HEK293T (cell line): ENCODE measurements at regions not wholly inside any gene's neighbourhood (a gene's known extent, or its start where the extent isn't known, plus 50 kb on each side); places are given as distances from the start of the nearest gene placed in this dataset.

Experiments used
- ARNT ChIP-seq: fragments of 450-650 bp; IDR thresholded peaks from 2 replicates; pipeline ENCODE4 v1.6.1; 2017; ENCODE audit warnings: mild to moderate bottlenecking
- BHLHE40 ChIP-seq: fragments of 450-650 bp; IDR thresholded peaks from 2 replicates; pipeline ENCODE4 v1.6.1; 2016; ENCODE audit warnings: mild to moderate bottlenecking, moderate library complexity, borderline replicate concordance
- CTBP1 ChIP-seq: fragments of 450-650 bp; IDR thresholded peaks from 2 replicates; pipeline ENCODE4 v1.6.1; 2016; ENCODE audit warnings: borderline replicate concordance
- ELF4 ChIP-seq: fragments of 450-650 bp; IDR thresholded peaks from 2 replicates; pipeline ENCODE4 v1.6.1; 2017; ENCODE audit warnings: antibody characterized with exemption
- FOXM1 ChIP-seq: fragments of 450-650 bp; IDR thresholded peaks from 2 replicates; pipeline ENCODE4 v1.6.1; 2017; ENCODE audit warnings: mild to moderate bottlenecking, borderline replicate concordance
- HDGF ChIP-seq: fragments of 450-650 bp; IDR thresholded peaks from 2 replicates; pipeline ENCODE4 v1.6.1; 2017; ENCODE audit warnings: antibody characterized with exemption, borderline replicate concordance
- LEF1 ChIP-seq: fragments of 450-650 bp; IDR thresholded peaks from 2 replicates; pipeline ENCODE4 v1.6.1; 2017; ENCODE audit warnings: mild to moderate bottlenecking, borderline replicate concordance
- PKNOX1 ChIP-seq: fragments of 450-650 bp; IDR thresholded peaks from 2 replicates; pipeline ENCODE4 v1.6.1; 2016
- SP1 ChIP-seq: fragments of 450-650 bp; IDR thresholded peaks from 2 replicates; pipeline ENCODE4 v1.6.1; 2017
- SUZ12 ChIP-seq: fragments of 450-650 bp; IDR thresholded peaks from 2 replicates; pipeline ENCODE4 v1.6.1; 2016; ENCODE audit warnings: mild to moderate bottlenecking
- TARDBP ChIP-seq: fragments of 450-650 bp; IDR thresholded peaks from 2 replicates; pipeline ENCODE4 v1.6.1; 2016
- ZNF384 ChIP-seq: fragments of 450-650 bp; IDR thresholded peaks from 2 replicates; pipeline ENCODE4 v1.6.1; 2016

- no peak for TF ChIP-seq PKNOX1
- no peak for TF ChIP-seq SP1
- no peak for TF ChIP-seq BHLHE40
- TF ChIP-seq ZNF384: no peak
- no peak for TF ChIP-seq FOXM1
- TF ChIP-seq LEF1: no peak
- TF ChIP-seq SUZ12: no peak
- no peak for TF ChIP-seq CTBP1
- no peak for TF ChIP-seq ELF4
- no peak for TF ChIP-seq ARNT
- TF ChIP-seq HDGF: no peak
- no peak for TF ChIP-seq TARDBP
Observed at GRCh38 chr10:118511711-118512110, 83.7 kb downstream of the PRLHR start.
